Epithelial cell of esophagus (primary cell): ENCODE measurements at regions not wholly inside any gene's neighbourhood (a gene's known extent, or its start where the extent isn't known, plus 50 kb on each side); places are given as distances from the start of the nearest gene placed in this dataset.

Source experiments
- DNase-seq: peaks from one replicate; pipeline ENCODE4 v3.0.0; 2010; ENCODE audit warnings: low read depth
- H3K4me3 ChIP-seq: 2 replicates; pipeline ENCODE4 v1.5.1; 2011; ENCODE audit warnings: mild to moderate bottlenecking, low read length, control low read depth
- CTCF ChIP-seq: IDR thresholded peaks from 2 replicates; pipeline ENCODE4 v1.5.1; 2011; ENCODE audit warnings: low read depth, mild to moderate bottlenecking, low read length, control low read depth, inconsistent platforms; ENCODE audit not compliant: insufficient read depth; ENCODE audit errors: missing control alignments

GRCh38 chrX:25131055-25131454 lies 115.3 kb upstream of the ARX start:
- no peak for TF ChIP-seq CTCF

GRCh38 chrX:25130619-25131018 lies 114.9 kb upstream of the ARX start:
- TF ChIP-seq CTCF, result no peak
- no peak for DNase-seq
- no peak overlapping the region for H3K4me3 ChIP-seq

More at GRCh38 chrX:25131055-25131454, 115.3 kb upstream of the ARX start:
- no peak overlapping the region for H3K4me3 ChIP-seq
- DNase-seq, result peak; percentile 57

- no peak for DNase-seq
- no peak overlapping the region for H3K4me3 ChIP-seq
- no peak for TF ChIP-seq CTCF
Measured at GRCh38 chrX:25125483-25125882, 109.7 kb upstream of the ARX start.

DNA sequence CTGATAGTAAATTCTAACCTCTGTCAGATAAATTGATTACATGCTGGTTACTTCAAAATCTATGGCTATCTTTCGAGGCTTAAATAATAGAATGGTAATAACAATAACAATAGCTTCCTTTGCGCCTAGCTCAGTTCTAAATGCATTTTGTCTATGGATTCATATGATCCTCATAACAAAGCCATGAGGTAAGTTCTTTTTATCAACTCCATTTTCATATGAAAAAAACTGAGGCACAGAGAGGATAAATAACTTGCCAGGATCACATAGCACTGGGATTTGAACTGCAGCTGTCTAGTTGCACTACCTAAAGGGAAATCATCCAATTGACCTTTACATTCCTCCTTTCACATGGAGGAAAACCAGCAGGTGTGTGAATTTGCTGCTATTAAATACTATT lies 108.6 kb upstream of the ARX start:
- no peak overlapping the region for H3K4me3 ChIP-seq
- TF ChIP-seq CTCF, result no peak

DNA sequence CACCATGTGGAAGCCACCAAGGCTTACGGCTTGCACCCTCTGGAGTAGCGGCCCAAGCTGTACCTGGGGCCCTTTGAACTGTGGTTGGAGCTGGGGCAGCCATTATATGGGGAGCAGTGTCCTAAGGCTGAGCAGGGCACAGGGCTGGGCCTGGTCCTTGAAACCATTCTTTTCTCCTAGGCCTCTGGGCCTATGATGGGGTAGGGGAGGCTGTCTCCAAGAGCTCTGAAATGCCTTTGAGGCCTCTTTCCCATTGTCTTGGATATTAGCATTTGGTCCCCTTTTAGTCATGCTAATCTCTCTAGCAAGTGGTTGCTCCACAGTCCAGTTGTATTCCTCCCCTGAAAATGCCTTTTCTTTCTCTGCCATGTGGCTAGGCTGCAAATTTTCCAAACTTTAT lies 96.4 kb upstream of the ARX start:
- H3K4me3 ChIP-seq, result no peak overlapping the region
- TF ChIP-seq CTCF, result no peak
- DNase-seq, result no peak

More for the DNA sequence above, 108.6 kb upstream of the ARX start:
- no peak for DNase-seq

GRCh38 chrX:25108481-25108880 lies 92.7 kb upstream of the ARX start:
- DNase-seq, result no peak
- no peak overlapping the region for H3K4me3 ChIP-seq
- no peak for TF ChIP-seq CTCF

- TF ChIP-seq CTCF, result no peak
- H3K4me3 ChIP-seq, result no peak overlapping the region
- DNase-seq, result no peak
Measured at GRCh38 chrX:25105221-25105620, 89.5 kb upstream of the ARX start.
